IMR-90 (cell line): ENCODE measurements at regions not wholly inside any gene's neighbourhood (a gene's known extent, or its start where the extent isn't known, plus 50 kb on each side); places are given as distances from the start of the nearest gene placed in this dataset.

Experiments
- ATAC-seq: fragments of 200-7000 bp; cut with Tn5 transposase; 2 replicates; pipeline ENCODE4 v1.9.1; 2020; ENCODE audit warnings: low read depth, mild to moderate bottlenecking, moderate library complexity
- BruUV-seq: library from RNA; stranded (reverse); fragments of 400-500 nt; replicated peaks from 2 replicates; lab custom pipeline; 2021; lab: Mats Ljungman, UMichigan
- CTCF ChIA-PET: fragments of 300-600 bp; formaldehyde crosslinking; extraction: SDS; loops from one replicate; lab custom pipeline; 2021; ENCODE audit warnings: antibody characterized with exemption; lab: Yijun Ruan, JAX
- POLR2A ChIA-PET: fragments of 300-600 bp; sonication (Branson Sonifier 250); formaldehyde crosslinking; loops from one replicate; lab custom pipeline; 2022; ENCODE audit warnings: antibody characterized with exemption; ENCODE audit not compliant: unreplicated experiment; lab: Charles Lee
- DNase-seq: peaks from one replicate; pipeline ENCODE4 v3.0.0; 2013
- H2AFZ ChIP-seq: replicated peaks from 2 replicates; pipeline ENCODE3; 2013; ENCODE audit warnings: low read length, mild to moderate bottlenecking; ENCODE audit not compliant: poor library complexity
- H2AK5ac ChIP-seq: 2 replicates; pipeline ENCODE4 v1.6.1; 2013; ENCODE audit warnings: low read depth, low read length, inconsistent platforms
- H2AK9ac ChIP-seq: replicated peaks from 2 replicates; pipeline ENCODE3; 2013; ENCODE audit warnings: mild to moderate bottlenecking, low read depth, low read length, moderate library complexity; ENCODE audit not compliant: poor library complexity
- H2BK120ac ChIP-seq: 2 replicates; pipeline ENCODE4 v1.6.1; 2013; ENCODE audit warnings: low read depth, low read length, inconsistent platforms
- H2BK15ac ChIP-seq: 3 replicates; pipeline ENCODE4 v1.6.1; 2013; ENCODE audit warnings: low read depth, low read length, inconsistent platforms
- H2BK20ac ChIP-seq: 2 replicates; pipeline ENCODE4 v1.6.1; 2013; ENCODE audit warnings: low read depth, mild to moderate bottlenecking, inconsistent platforms, low read length, moderate library complexity
- H2BK5ac ChIP-seq: 2 replicates; pipeline ENCODE4 v1.6.1; 2013; ENCODE audit warnings: mild to moderate bottlenecking, low read depth, low read length, inconsistent platforms; ENCODE audit not compliant: poor library complexity, severe bottlenecking
- H3K14ac ChIP-seq: replicated peaks from 2 replicates; pipeline ENCODE4 v1.6.1; 2013; ENCODE audit warnings: low read depth, low read length, inconsistent platforms
- H3K18ac ChIP-seq: 2 replicates; pipeline ENCODE4 v1.6.1; 2013; ENCODE audit warnings: low read depth, low read length, control low read depth
- H3K23ac ChIP-seq: 2 replicates; pipeline ENCODE4 v1.6.1; 2013; ENCODE audit warnings: low read depth, low read length, inconsistent platforms
- H3K27ac ChIP-seq: 2 replicates; pipeline ENCODE4 v1.5.1; 2013; ENCODE audit warnings: mild to moderate bottlenecking, control low read depth, low read length; ENCODE audit not compliant: insufficient read depth
- H3K27me3 ChIP-seq: 2 replicates; pipeline ENCODE4 v1.6.1; 2013; ENCODE audit warnings: low read length; ENCODE audit not compliant: control insufficient read depth, insufficient read depth
- H3K36me3 ChIP-seq: 2 replicates; pipeline ENCODE4 v1.6.1; 2013; ENCODE audit warnings: low read length, mixed read lengths; ENCODE audit not compliant: control insufficient read depth, insufficient read depth
- H3K4ac ChIP-seq: 2 replicates; pipeline ENCODE4 v1.6.1; 2013; ENCODE audit warnings: low read depth, low read length, inconsistent platforms
- H3K4me1 ChIP-seq: 2 replicates; pipeline ENCODE4 v1.6.1; 2013; ENCODE audit warnings: low read length, mixed read lengths; ENCODE audit not compliant: control insufficient read depth, insufficient read depth
- H3K4me2 ChIP-seq: 2 replicates; pipeline ENCODE4 v1.6.1; 2013; ENCODE audit warnings: low read depth, mild to moderate bottlenecking, control low read depth, low read length, moderate library complexity
- H3K4me3 ChIP-seq: 2 replicates; pipeline ENCODE4 v1.5.1; 2013; ENCODE audit warnings: low read depth, mild to moderate bottlenecking, control low read depth, low read length, moderate library complexity; ENCODE audit not compliant: insufficient read depth
- H3K56ac ChIP-seq: 2 replicates; pipeline ENCODE4 v1.6.1; 2013; ENCODE audit warnings: low read length, inconsistent platforms; ENCODE audit not compliant: insufficient read depth; ENCODE audit errors: extremely low read depth
- H3K79me1 ChIP-seq, 2 experiments: 2 replicates each; pipeline ENCODE4 v1.6.1; 2013; ENCODE audit warnings: low read length in 2 of 2, inconsistent platforms in 1 of 2, low read depth in 1 of 2
- H3K9ac ChIP-seq: 2 replicates; pipeline ENCODE4 v1.6.1; 2013; ENCODE audit warnings: low read depth, low read length, control low read depth
- H3K9me1 ChIP-seq: 2 replicates; pipeline ENCODE4 v1.6.1; 2013; ENCODE audit warnings: low read length, inconsistent platforms; ENCODE audit not compliant: insufficient read depth
- H3K9me3 ChIP-seq: 2 replicates; pipeline ENCODE4 v1.6.1; 2013; ENCODE audit warnings: low read length; ENCODE audit not compliant: control insufficient read depth, insufficient read depth
- H4K20me1 ChIP-seq: 2 replicates; pipeline ENCODE4 v1.6.1; 2013; ENCODE audit warnings: low read length, inconsistent platforms; ENCODE audit not compliant: insufficient read depth
- H4K5ac ChIP-seq: 2 replicates; pipeline ENCODE4 v1.6.1; 2013; ENCODE audit warnings: mild to moderate bottlenecking, low read depth, low read length, control low read depth
- H4K8ac ChIP-seq, 2 experiments: 2 replicates each; pipeline ENCODE4 v1.6.1; 2013; ENCODE audit warnings: low read depth in 2 of 2, low read length in 2 of 2, control low read depth in 1 of 2, inconsistent platforms in 1 of 2
- H4K91ac ChIP-seq: 2 replicates; pipeline ENCODE4 v1.6.1; 2013; ENCODE audit warnings: low read depth, low read length, inconsistent platforms; ENCODE audit not compliant: insufficient read depth
- BHLHE40 ChIP-seq: fragments of 150-350 bp; IDR thresholded peaks from 2 replicates; pipeline ENCODE4 v1.6.1; 2016; ENCODE audit warnings: mild to moderate bottlenecking, low read depth, low read length
- CEBPB ChIP-seq: IDR thresholded peaks from 2 replicates; pipeline ENCODE4 v1.6.1; 2012; ENCODE audit warnings: low read depth, low read length, improper control_type of control experiment
- CHD1 ChIP-seq: IDR thresholded peaks from 2 replicates; pipeline ENCODE4 v1.6.1; 2012; ENCODE audit warnings: low read depth, low read length, improper control_type of control experiment
- CTCF ChIP-seq: conservative IDR thresholded peaks from 2 replicates; pipeline ENCODE4 v1.5.1; 2012; ENCODE audit warnings: mild to moderate bottlenecking, low read depth, low read length, improper control_type of control experiment
- ELK1 ChIP-seq: fragments of 150-350 bp; IDR thresholded peaks from 2 replicates; pipeline ENCODE4 v1.6.1; 2016; ENCODE audit warnings: low read depth, mild to moderate bottlenecking, low read length, moderate library complexity, borderline replicate concordance
- FOS ChIP-seq: fragments of 150-350 bp; IDR thresholded peaks from 2 replicates; pipeline ENCODE4 v1.6.1; 2016; ENCODE audit warnings: low read depth, low read length
- MAFK ChIP-seq: IDR thresholded peaks from 2 replicates; pipeline ENCODE4 v1.6.1; 2012; ENCODE audit warnings: low read depth, low read length, improper control_type of control experiment
- MAZ ChIP-seq: IDR thresholded peaks from 2 replicates; pipeline ENCODE4 v1.6.1; 2012; ENCODE audit warnings: low read depth, mild to moderate bottlenecking, low read length, improper control_type of control experiment, moderate library complexity, borderline replicate concordance
- MXI1 ChIP-seq: IDR thresholded peaks from 2 replicates; pipeline ENCODE4 v1.6.1; 2012; ENCODE audit warnings: low read depth, mild to moderate bottlenecking, low read length, moderate library complexity, borderline replicate concordance
- NFE2L2 ChIP-seq: fragments of 150-350 bp; IDR thresholded peaks from 2 replicates; pipeline ENCODE4 v1.6.1; 2016; ENCODE audit warnings: low read depth, mild to moderate bottlenecking, low read length
- POLR2A ChIP-seq: IDR thresholded peaks from 2 replicates; pipeline ENCODE4 v1.6.1; 2012; ENCODE audit warnings: mild to moderate bottlenecking, low read depth, low read length
- RAD21 ChIP-seq: IDR thresholded peaks from 2 replicates; pipeline ENCODE4 v1.6.1; 2012; ENCODE audit warnings: low read length, improper control_type of control experiment
- RCOR1 ChIP-seq: IDR thresholded peaks from 2 replicates; pipeline ENCODE4 v1.6.1; 2012; ENCODE audit warnings: mild to moderate bottlenecking, low read length, improper control_type of control experiment; ENCODE audit not compliant: insufficient replicate concordance
- RFX5 ChIP-seq: IDR thresholded peaks from 2 replicates; pipeline ENCODE4 v1.8.0; 2012; ENCODE audit warnings: low read depth, mild to moderate bottlenecking, low read length, moderate library complexity
- SMC3 ChIP-seq: fragments of 150-350 bp; IDR thresholded peaks from 2 replicates; pipeline ENCODE4 v1.6.1; 2016; ENCODE audit warnings: low read depth, mild to moderate bottlenecking, antibody characterized with exemption, low read length, moderate library complexity
- USF2 ChIP-seq: fragments of 150-350 bp; IDR thresholded peaks from 2 replicates; pipeline ENCODE4 v1.6.1; 2017; ENCODE audit warnings: mild to moderate bottlenecking, antibody characterized with exemption, low read length, low read depth
- WGBS, 2 experiments: methylation state at CpG; one replicate each; pipeline versions ENCODE4 v1.1.5 to v1.1.7; 2013; ENCODE audit warnings: missing lambda C conversion rate in 2 of 2; ENCODE audit not compliant: insufficient read length in 1 of 2; ENCODE audit errors: extremely low coverage in 2 of 2; 5-methylcytosine and 5-hydroxymethylcytosine counted together
- dilution Hi-C: fragments of 300-500 bp; cut with HindIII; formaldehyde crosslinking; loops from one replicate; pipeline ENCODE4 v1.14.3; 2018; ENCODE audit warnings: low sequenced_read_pairs; ENCODE audit not compliant: unreplicated experiment
- in situ Hi-C: fragments of 300-500 bp; cut with MboI; formaldehyde crosslinking; loops from 3 replicates; pipeline ENCODE4 v1.14.3; 2019; ENCODE audit warnings: low sequenced_read_pairs, inconsistent platforms, mixed read lengths
- intact Hi-C: fragments of 100-400 bp; cut with micrococcal nuclease; formaldehyde crosslinking; loops from 2 replicates; pipeline ENCODE4 v1.10.0; 2022

- TF ChIP-seq RFX5 (no peak), CTCF (no peak), CEBPB (no peak), RCOR1 (no peak), SMC3 (no peak), MAFK (no peak), BHLHE40 (no peak), NFE2L2 (no peak), USF2 (no peak), FOS (no peak), MXI1 (no peak), CHD1 (no peak), MAZ (no peak), RAD21 (no peak), ELK1 (no peak), POLR2A (no peak)
- H3K4me3 ChIP-seq, result no peak overlapping the region
- CTCF ChIA-PET, result no interaction called here
These were observed 1245.2 kb upstream of the CELF4 start for GRCh38 chr18:38810789-38811188.

More at GRCh38 chr18:38810789-38811188, 1245.2 kb upstream of the CELF4 start:
- no peaks in the 10 kb centered on the region for H4K20me1 ChIP-seq
- H4K5ac ChIP-seq, result no peak overlapping the region
- H3K4me1 ChIP-seq, result no peaks in the 10 kb centered on the region
- H3K9me1 ChIP-seq, result no peaks in the 10 kb centered on the region
- no peaks in the 10 kb centered on the region for H3K27me3 ChIP-seq
- DNase-seq, result no peak
- no peak overlapping the region for H4K91ac ChIP-seq
- H3K9me3 ChIP-seq, result no peaks in the 10 kb centered on the region
- no peaks in the 10 kb centered on the region for H3K36me3 ChIP-seq
- H3K4ac ChIP-seq, result no peak overlapping the region
- no peak overlapping the region for H2AK9ac ChIP-seq
- H3K9ac ChIP-seq, result no peak overlapping the region
- no peak for ATAC-seq
- no peak overlapping the region for H2AFZ ChIP-seq
- dilution Hi-C loops, result no loop called here
- no peak overlapping the region for H3K23ac ChIP-seq
- intact Hi-C loops, result no loop called here
- no peak overlapping the region for H3K27ac ChIP-seq
- no peak overlapping the region for H3K4me2 ChIP-seq
- BruUV-seq, result no TSS peak
- H2BK120ac ChIP-seq, result no peak overlapping the region
- POLR2A ChIA-PET, result no interaction called here
- no peak overlapping the region for H2BK15ac ChIP-seq
- no peak overlapping the region for H2AK5ac ChIP-seq
- no peak overlapping the region for H2BK20ac ChIP-seq
- H3K79me1 ChIP-seq, result no peaks in the 10 kb centered on the region
- in situ Hi-C loops, result no loop called here
- no peak overlapping the region for H3K14ac ChIP-seq
- H3K18ac ChIP-seq, result no peak overlapping the region
- H2BK5ac ChIP-seq, result no peak overlapping the region
- H3K56ac ChIP-seq, result no peak overlapping the region
- no CpG with 5 or more reads among the region's 4 CpGs for WGBS, 2 experiments
- no peak overlapping the region for H4K8ac ChIP-seq
